OCI-LY7 (cell line): ENCODE measurements at regions not wholly inside any gene's neighbourhood (a gene's known extent, or its start where the extent isn't known, plus 50 kb on each side); places are given as distances from the start of the nearest gene placed in this dataset.

Experiments used
- BruUV-seq: library from RNA; stranded (reverse); fragments of 400-500 nt; replicated peaks from 2 replicates; lab custom pipeline; 2021; lab: Mats Ljungman, UMichigan
- CTCF ChIA-PET: fragments of 300-600 bp; sonication (Branson Sonifier 250); formaldehyde crosslinking; loops from one replicate; lab custom pipeline; 2022; ENCODE audit warnings: antibody characterized with exemption; ENCODE audit not compliant: unreplicated experiment; lab: Charles Lee
- POLR2A ChIA-PET: fragments of 300-600 bp; sonication (Branson Sonifier 250); formaldehyde crosslinking; loops from one replicate; lab custom pipeline; 2022; ENCODE audit warnings: antibody characterized with exemption; lab: Charles Lee
- DNase-seq: peaks from one replicate; pipeline ENCODE4 v3.0.0-alpha.2; 2015; ENCODE audit warnings: low spot score
- H2AFZ ChIP-seq: fragments of 200-600 bp; sonication (generic), shearing (Covaris generic); 2 replicates; pipeline ENCODE4 v1.6.1; 2014; ENCODE audit warnings: mild to moderate bottlenecking, antibody characterized with exemption, low read length, moderate library complexity
- H3K27ac ChIP-seq: fragments of 200-600 bp; sonication (generic); 2 replicates; pipeline ENCODE4 v1.5.1; 2014; ENCODE audit warnings: mixed run types, low read depth, mild to moderate bottlenecking, moderate library complexity, low read length, inconsistent platforms; ENCODE audit not compliant: poor library complexity, severe bottlenecking
- H3K36me3 ChIP-seq: fragments of 200-600 bp; sonication (generic); 2 replicates; pipeline ENCODE4 v1.6.1; 2014; ENCODE audit warnings: mild to moderate bottlenecking, antibody characterized with exemption, low read length, moderate library complexity, mixed read lengths; ENCODE audit not compliant: insufficient read depth
- H3K4me1 ChIP-seq: fragments of 200-600 bp; sonication (generic); 2 replicates; pipeline ENCODE4 v1.5.1; 2014; ENCODE audit warnings: mild to moderate bottlenecking, low read length; ENCODE audit not compliant: insufficient read depth, poor library complexity, severe bottlenecking
- H3K4me2 ChIP-seq: fragments of 200-600 bp; sonication (generic); 2 replicates; pipeline ENCODE4 v1.6.1; 2014; ENCODE audit warnings: mild to moderate bottlenecking, low read length
- H3K4me3 ChIP-seq: fragments of 200-600 bp; sonication (generic); 2 replicates; pipeline ENCODE4 v1.5.1; 2014; ENCODE audit warnings: mild to moderate bottlenecking, low read depth, low read length; ENCODE audit not compliant: poor library complexity, severe bottlenecking
- H3K79me2 ChIP-seq: fragments of 200-600 bp; sonication (generic); 2 replicates; pipeline ENCODE4 v1.6.1; 2016; ENCODE audit warnings: low read depth, mild to moderate bottlenecking, low read length, moderate library complexity, mixed read lengths; ENCODE audit not compliant: insufficient read depth
- H3K9me2 ChIP-seq: fragments of 200-600 bp; sonication (generic); 2 replicates; pipeline ENCODE4 v1.6.1; 2016; ENCODE audit warnings: mild to moderate bottlenecking, low read length, mixed read lengths; ENCODE audit not compliant: insufficient read depth
- H3K9me3 ChIP-seq: fragments of 200-600 bp; sonication (generic); 2 replicates; pipeline ENCODE4 v1.6.1; 2014; ENCODE audit warnings: mild to moderate bottlenecking, mixed run types, low read length, mixed read lengths
- H4K20me1 ChIP-seq: fragments of 200-600 bp; sonication (generic); 2 replicates; pipeline ENCODE4 v1.6.1; 2014; ENCODE audit warnings: mild to moderate bottlenecking, antibody characterized with exemption, low read length, moderate library complexity, mixed read lengths; ENCODE audit not compliant: insufficient read depth
- EZH2phosphoT487 ChIP-seq: fragments of 200-600 bp; sonication (generic); IDR thresholded peaks from 2 replicates; pipeline ENCODE4 v1.6.1; 2018; ENCODE audit warnings: low read depth, borderline replicate concordance, mild to moderate bottlenecking, mixed run types, antibody characterized with exemption, low read length, moderate library complexity, mixed read lengths
- intact Hi-C: fragments of 100-400 bp; cut with micrococcal nuclease; formaldehyde crosslinking; loops from one replicate; pipeline ENCODE4 v1.10.0; 2022; ENCODE audit not compliant: unreplicated experiment
- TF ChIP-seq, protein P1 (sequence below): fragments of 200-600 bp; sonication (generic); conservative IDR thresholded peaks from 2 replicates; pipeline ENCODE4 v1.5.1; 2014; ENCODE audit warnings: mild to moderate bottlenecking, antibody characterized with exemption, low read length, moderate library complexity, mixed read lengths

DNA sequence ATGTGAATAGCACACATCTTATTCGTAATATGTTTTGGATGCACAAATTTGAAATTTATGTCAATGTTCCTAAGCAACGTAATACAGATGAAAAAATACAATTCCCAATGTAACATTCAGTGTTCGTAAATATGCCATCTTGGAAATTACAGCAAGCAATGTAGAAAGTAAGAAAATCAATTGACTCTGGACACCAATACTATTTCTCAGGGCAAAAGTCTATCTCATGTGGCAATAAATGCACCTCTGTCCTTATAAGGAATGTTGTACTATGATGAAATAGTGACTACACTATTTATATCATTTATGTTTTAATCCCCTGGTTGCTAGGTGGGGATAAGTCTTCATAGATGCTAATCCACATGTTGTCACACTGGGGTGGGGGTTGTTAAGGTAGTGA lies 251.2 kb downstream of the GXYLT1 start:
- CTCF ChIA-PET = no interaction called here
- intact Hi-C loops = no loop called here
- TF ChIP-seq, protein P1, sequence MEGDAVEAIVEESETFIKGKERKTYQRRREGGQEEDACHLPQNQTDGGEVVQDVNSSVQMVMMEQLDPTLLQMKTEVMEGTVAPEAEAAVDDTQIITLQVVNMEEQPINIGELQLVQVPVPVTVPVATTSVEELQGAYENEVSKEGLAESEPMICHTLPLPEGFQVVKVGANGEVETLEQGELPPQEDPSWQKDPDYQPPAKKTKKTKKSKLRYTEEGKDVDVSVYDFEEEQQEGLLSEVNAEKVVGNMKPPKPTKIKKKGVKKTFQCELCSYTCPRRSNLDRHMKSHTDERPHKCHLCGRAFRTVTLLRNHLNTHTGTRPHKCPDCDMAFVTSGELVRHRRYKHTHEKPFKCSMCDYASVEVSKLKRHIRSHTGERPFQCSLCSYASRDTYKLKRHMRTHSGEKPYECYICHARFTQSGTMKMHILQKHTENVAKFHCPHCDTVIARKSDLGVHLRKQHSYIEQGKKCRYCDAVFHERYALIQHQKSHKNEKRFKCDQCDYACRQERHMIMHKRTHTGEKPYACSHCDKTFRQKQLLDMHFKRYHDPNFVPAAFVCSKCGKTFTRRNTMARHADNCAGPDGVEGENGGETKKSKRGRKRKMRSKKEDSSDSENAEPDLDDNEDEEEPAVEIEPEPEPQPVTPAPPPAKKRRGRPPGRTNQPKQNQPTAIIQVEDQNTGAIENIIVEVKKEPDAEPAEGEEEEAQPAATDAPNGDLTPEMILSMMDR = no peak
- TF ChIP-seq EZH2phosphoT487 = no peak
- Histone ChIP-seq H3K9me3 (no peaks in the 10 kb centered on the region), H3K4me1 (no peaks in the 10 kb centered on the region), H4K20me1 (no peaks in the 10 kb centered on the region), H2AFZ (no peak overlapping the region), H3K79me2 (no peaks in the 10 kb centered on the region), H3K27ac (no peak overlapping the region), H3K4me3 (no peak overlapping the region), H3K36me3 (no peaks in the 10 kb centered on the region), H3K4me2 (no peak overlapping the region), H3K9me2 (no peaks in the 10 kb centered on the region)
- no TSS peak for BruUV-seq
- DNase-seq = no peak
- POLR2A ChIA-PET = no interaction called here

DNA sequence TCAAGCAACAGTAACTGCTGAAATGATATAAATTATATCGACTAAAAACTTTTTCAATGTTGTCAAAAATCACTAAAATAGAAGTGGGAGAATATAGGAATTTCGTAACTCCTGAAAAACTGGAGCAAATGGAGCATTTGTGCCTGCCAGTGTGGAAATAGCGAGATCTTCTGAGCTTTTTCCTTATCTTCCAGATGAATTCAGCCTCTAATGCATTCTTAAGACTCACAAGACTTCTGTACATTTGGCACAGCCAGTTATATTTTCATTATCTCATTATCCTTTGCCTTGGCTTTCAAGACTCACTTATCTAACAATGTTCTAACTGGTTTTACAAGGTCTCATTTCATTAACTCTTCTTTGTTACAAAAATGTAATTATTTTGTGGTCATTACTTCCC lies 252.4 kb downstream of the GXYLT1 start:
- no TSS peak for BruUV-seq
- intact Hi-C loops = no loop called here

DNA sequence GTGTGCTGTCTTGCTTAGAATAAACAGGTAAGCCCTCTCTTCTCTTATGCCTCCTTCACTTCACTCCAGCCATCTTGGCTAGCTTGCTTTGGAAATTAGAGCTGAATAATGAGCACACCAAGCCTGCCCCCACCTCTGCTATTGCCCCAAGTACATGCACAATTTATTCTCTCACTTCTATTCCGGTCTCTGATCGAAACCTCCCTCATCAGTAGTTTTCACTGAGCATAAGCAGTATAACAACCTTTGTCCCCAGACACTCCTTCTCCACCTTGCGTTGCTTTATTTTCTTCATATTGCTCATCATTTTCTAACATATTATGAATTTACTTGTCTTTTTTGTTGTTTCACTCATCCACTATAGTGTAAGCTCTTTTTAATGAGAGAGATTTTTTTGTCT lies 253.4 kb downstream of the GXYLT1 start:
- no peak overlapping the region for H3K4me3 ChIP-seq
- ChIA-PET CTCF (no interaction called here), POLR2A (interaction anchor here (0.6 to 0.9 kb wide), 3 partner anchors 108 to 541 kb away, joined by 3 to 5 read pairs (median 3); no protein-coding TSS in a partner anchor)
- H3K4me1 ChIP-seq = no peaks in the 10 kb centered on the region
- H4K20me1 ChIP-seq = no peaks in the 10 kb centered on the region
- H3K79me2 ChIP-seq = no peaks in the 10 kb centered on the region
- no peak overlapping the region for H2AFZ ChIP-seq
- H3K36me3 ChIP-seq = no peaks in the 10 kb centered on the region
- no TSS peak for BruUV-seq
- intact Hi-C loops = no loop called here
- no peak overlapping the region for H3K27ac ChIP-seq
- no peak for TF ChIP-seq EZH2phosphoT487
- TF ChIP-seq, protein P1 = no peak
- H3K9me3 ChIP-seq = no peaks in the 10 kb centered on the region
- no peaks in the 10 kb centered on the region for H3K9me2 ChIP-seq
- no peak for DNase-seq
- H3K4me2 ChIP-seq = no peak overlapping the region

More for the DNA sequence above, 252.4 kb downstream of the GXYLT1 start:
- Histone ChIP-seq H3K79me2 (no peaks in the 10 kb centered on the region), H3K36me3 (no peaks in the 10 kb centered on the region), H2AFZ (no peak overlapping the region), H3K27ac (no peak overlapping the region), H3K4me2 (no peak overlapping the region), H3K9me3 (no peaks in the 10 kb centered on the region), H3K9me2 (no peaks in the 10 kb centered on the region), H3K4me1 (no peaks in the 10 kb centered on the region), H4K20me1 (no peaks in the 10 kb centered on the region), H3K4me3 (no peak overlapping the region)
- no peak for DNase-seq
- CTCF ChIA-PET = no interaction called here
- TF ChIP-seq, protein P1 = no peak
- TF ChIP-seq EZH2phosphoT487 = no peak
- POLR2A ChIA-PET = interaction anchor here (0.6 to 1.1 kb wide), 2 partner anchors 14 to 179 kb away, joined by 3 read pairs; no protein-coding TSS in a partner anchor
